OCI-LY1 (cell line): ENCODE measurements at regions not wholly inside any gene's neighbourhood (a gene's known extent, or its start where the extent isn't known, plus 50 kb on each side); places are given as distances from the start of the nearest gene placed in this dataset.

Source experiments
- CTCF ChIP-seq: fragments of 200-600 bp; sonication (generic), shearing (Covaris generic); IDR thresholded peaks from 2 replicates; pipeline ENCODE4 v1.5.1; 2017; ENCODE audit warnings: mild to moderate bottlenecking, antibody characterized with exemption, low read length, moderate library complexity, mixed read lengths
- EZH2 ChIP-seq: fragments of 200-600 bp; sonication (generic), shearing (Covaris generic); IDR thresholded peaks from 2 replicates; pipeline ENCODE4 v1.8.0; 2017; ENCODE audit warnings: borderline replicate concordance, mixed run types, mild to moderate bottlenecking, antibody characterized with exemption, low read length, moderate library complexity, mixed read lengths

DNA sequence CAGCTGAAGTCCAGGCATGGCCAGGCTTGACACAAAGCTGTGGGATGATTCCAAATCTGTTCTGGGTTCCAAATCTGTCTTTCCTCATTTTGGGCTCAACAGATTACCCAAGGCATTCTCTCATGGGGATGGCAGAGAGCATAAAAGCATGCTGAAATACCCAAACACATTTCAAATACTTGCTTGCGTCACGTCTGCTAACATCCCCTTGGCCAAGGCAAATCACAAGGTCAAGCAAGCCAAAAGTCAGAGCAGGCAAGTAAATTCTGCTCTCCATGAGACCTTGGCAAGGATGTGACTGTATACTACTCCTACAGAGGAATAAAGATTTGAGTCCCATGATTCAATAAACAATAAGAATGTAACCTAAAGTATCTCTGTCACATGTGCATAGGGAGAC lies 306.7 kb downstream of the EPB41L4A start:
- TF ChIP-seq EZH2 = no peak
- TF ChIP-seq CTCF = no peak
